ENCODE measurements at regions not wholly inside any gene's neighbourhood (a gene's known extent, or its start where the extent isn't known, plus 50 kb on each side); places are given as distances from the start of the nearest gene placed in this dataset.

GRCh38 chr13:102972191-102972590 lies 94.0 kb downstream of the SLC10A2 start:
- no peak overlapping the region for H3K27ac ChIP-seq (replicated peaks)
- H3K27me3 ChIP-seq (ENCODE audit: insufficient read depth, poor library complexity, severe bottlenecking), result no peaks in the 10 kb centered on the region
- H3K4me3 ChIP-seq (replicated peaks; ENCODE audit: insufficient read depth, low read length), result no peak overlapping the region
- no peak for DNase-seq (ENCODE audit: low read depth in 1 of 2, low spot score in 1 of 2)
- TF ChIP-seq SPI1 (IDR thresholded peaks at IDR 0.05; ENCODE audit: borderline replicate concordance, low read depth) (no peak), CTCF (IDR thresholded peaks at IDR 0.05; ENCODE audit: insufficient read depth, low read length) (no peak), GABPA (IDR thresholded peaks at IDR 0.05; ENCODE audit: low read depth) (no peak), REST (IDR thresholded peaks at IDR 0.05; ENCODE audit: insufficient replicate concordance, low read depth) (no peak), POLR2AphosphoS5 (IDR thresholded peaks at IDR 0.05; ENCODE audit: low read depth) (no peak)

GRCh38 chr13:102970542-102970941 lies 95.7 kb downstream of the SLC10A2 start:
- TF ChIP-seq POLR2AphosphoS5 (IDR thresholded peaks at IDR 0.05; ENCODE audit: low read depth) (no peak), CTCF (IDR thresholded peaks at IDR 0.05; ENCODE audit: insufficient read depth, low read length) (no peak), GABPA (IDR thresholded peaks at IDR 0.05; ENCODE audit: low read depth) (no peak), REST (IDR thresholded peaks at IDR 0.05; ENCODE audit: insufficient replicate concordance, low read depth) (no peak)
- Histone ChIP-seq H3K4me3 (replicated peaks; ENCODE audit: insufficient read depth, low read length) (no peak overlapping the region), H3K27ac (replicated peaks) (no peak overlapping the region), H3K27me3 (ENCODE audit: insufficient read depth, poor library complexity, severe bottlenecking) (no peaks in the 10 kb centered on the region)
- no peak for DNase-seq (ENCODE audit: low read depth in 1 of 2, low spot score in 1 of 2)

GRCh38 chr13:102968572-102969228 lies 97.5 kb downstream of the SLC10A2 start:
- Histone ChIP-seq H3K4me3 (replicated peaks; ENCODE audit: insufficient read depth, low read length) (no peak overlapping the region), H3K27ac (replicated peaks) (no peak overlapping the region), H3K27me3 (ENCODE audit: insufficient read depth, poor library complexity, severe bottlenecking) (no peaks in the 10 kb centered on the region)
- TF ChIP-seq POLR2AphosphoS5 (IDR thresholded peaks at IDR 0.05; ENCODE audit: low read depth) (no peak), SPI1 (IDR thresholded peaks at IDR 0.05; ENCODE audit: borderline replicate concordance, low read depth) (no peak), CTCF (IDR thresholded peaks at IDR 0.05; ENCODE audit: insufficient read depth, low read length) (no peak), REST (IDR thresholded peaks at IDR 0.05; ENCODE audit: insufficient replicate concordance, low read depth) (no peak), GABPA (IDR thresholded peaks at IDR 0.05; ENCODE audit: low read depth) (no peak)
- DNase-seq (ENCODE audit: low read depth in 1 of 2, low spot score in 1 of 2), result no peak
